Right atrium auricular region (tissue), 2 donors: ENCODE measurements at regions not wholly inside any gene's neighbourhood (a gene's known extent, or its start where the extent isn't known, plus 50 kb on each side); places are given as distances from the start of the nearest gene placed in this dataset.

Experiments used
- DNase-seq: peaks from one replicate; pipeline ENCODE4 v3.0.0-alpha.2; 2019; ENCODE audit warnings: low spot score
- H3K27ac ChIP-seq, 2 donors: fragments of 200-600 bp; sonication (generic); 1 replicate in 1 of 2; 2 replicates in 1 of 2; pipeline ENCODE4 v1.5.1; 2016 to 2019
- H3K27me3 ChIP-seq, 2 donors: fragments of 200-600 bp; sonication (generic); one replicate each; pipeline versions ENCODE4 v1.5.1 to v1.6.0; 2017 to 2019
- H3K36me3 ChIP-seq: fragments of 200-600 bp; sonication (generic); one replicate; pipeline ENCODE4 v1.5.1; 2016
- H3K4me1 ChIP-seq, 2 donors: fragments of 200-600 bp; sonication (generic); one replicate each; pipeline versions ENCODE4 v1.5.1 to v1.6.0; 2017 to 2019
- H3K4me3 ChIP-seq, 2 donors: fragments of 200-600 bp; sonication (generic); 1 replicate in 1 of 2; 2 replicates in 1 of 2; pipeline ENCODE4 v1.5.1; 2017 to 2019; ENCODE audit warnings: mild to moderate bottlenecking in 1 of 2, moderate library complexity in 1 of 2
- H3K9me3 ChIP-seq, 2 donors: fragments of 200-600 bp; sonication (generic); one replicate each; pipeline ENCODE4 v1.5.1; 2019
- CTCF ChIP-seq, 2 donors: fragments of 200-600 bp; sonication (generic); IDR thresholded peaks; one replicate each; pipeline ENCODE4 v1.5.1; 2019; ENCODE audit warnings: antibody characterized with exemption in 2 of 2

- no peaks in the 10 kb centered on the region for H3K4me1 ChIP-seq
- no peaks in the 10 kb centered on the region for H3K36me3 ChIP-seq
- no peak overlapping the region for H3K27ac ChIP-seq
- H3K27me3 ChIP-seq, result no peaks in the 10 kb centered on the region
- DNase-seq, result no peak
- no peak overlapping the region for H3K4me3 ChIP-seq
- TF ChIP-seq CTCF (IDR thresholded peaks at IDR 0.05), result no peak
- H3K9me3 ChIP-seq, result peaks cover 0 to 15% of the 10 kb centered on the region in 2 donors
These were observed 599.0 kb downstream of the LMO4 start for GRCh38 chr1:87927391-87928280.

DNA sequence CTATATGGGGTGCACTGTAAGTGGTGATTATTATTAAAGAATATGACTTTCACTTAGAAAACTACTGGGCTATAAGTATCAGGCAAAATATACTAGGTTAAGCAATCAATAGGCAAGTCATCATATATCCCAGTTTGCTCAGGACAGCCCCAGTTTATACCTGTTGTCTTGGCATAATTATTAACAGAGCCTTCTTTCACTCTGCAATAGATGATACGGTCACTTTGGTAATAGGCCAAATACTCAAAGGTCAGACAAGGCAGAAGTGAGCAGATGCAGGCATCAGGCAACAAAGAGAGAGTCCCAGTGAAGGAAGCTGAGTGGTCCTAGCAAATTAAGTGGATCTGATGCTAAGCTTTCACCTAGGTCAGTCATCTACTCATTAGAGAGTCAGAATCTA is 599.9 kb downstream of the LMO4 start:
- no peak for TF ChIP-seq CTCF (IDR thresholded peaks at IDR 0.05)
- no peaks in the 10 kb centered on the region for H3K27me3 ChIP-seq
- no peak overlapping the region for H3K27ac ChIP-seq
- peaks cover 0 to 15% of the 10 kb centered on the region in 2 donors for H3K9me3 ChIP-seq
- no peak for DNase-seq
- no peak overlapping the region for H3K4me3 ChIP-seq
- no peaks in the 10 kb centered on the region for H3K4me1 ChIP-seq
- no peaks in the 10 kb centered on the region for H3K36me3 ChIP-seq

GRCh38 chr1:87929906-87930305 is 601.2 kb downstream of the LMO4 start:
- Histone ChIP-seq H3K27ac (no peak overlapping the region), H3K9me3 (peaks cover 0 to 15% of the 10 kb centered on the region in 2 donors), H3K4me3 (no peak overlapping the region), H3K4me1 (no peaks in the 10 kb centered on the region), H3K36me3 (no peaks in the 10 kb centered on the region), H3K27me3 (no peaks in the 10 kb centered on the region)
- DNase-seq, result no peak
- TF ChIP-seq CTCF (IDR thresholded peaks at IDR 0.05), result no peak

DNA sequence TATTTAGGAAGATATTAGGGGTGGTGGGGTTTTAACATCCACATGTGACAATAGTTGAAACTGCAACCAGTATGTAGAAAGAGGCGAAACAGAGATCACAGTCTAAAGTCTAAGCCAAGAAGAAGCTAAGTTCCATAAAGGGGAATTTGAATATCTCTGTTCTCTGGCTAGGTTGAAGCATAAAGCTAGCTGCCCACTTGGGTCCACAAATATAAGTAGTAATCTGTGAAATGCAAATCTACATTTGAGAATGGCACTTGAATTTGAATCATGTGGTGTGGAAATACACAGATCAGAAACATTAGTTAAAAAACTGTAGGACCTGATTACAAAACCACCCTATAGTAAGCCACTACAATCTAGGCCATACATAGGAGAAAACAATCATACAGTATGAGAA is 602.1 kb downstream of the LMO4 start:
- no peak overlapping the region for H3K27ac ChIP-seq
- TF ChIP-seq CTCF (IDR thresholded peaks at IDR 0.05), result no peak
- H3K4me1 ChIP-seq, result no peaks in the 10 kb centered on the region

GRCh38 chr1:87933171-87933570 is 604.5 kb downstream of the LMO4 start:
- no peak for DNase-seq
- no peaks in the 10 kb centered on the region for H3K36me3 ChIP-seq
- peaks cover 0 to 15% of the 10 kb centered on the region in 2 donors for H3K9me3 ChIP-seq
- H3K27me3 ChIP-seq, result no peaks in the 10 kb centered on the region
- TF ChIP-seq CTCF (IDR thresholded peaks at IDR 0.05), result no peak
- no peaks in the 10 kb centered on the region for H3K4me1 ChIP-seq
- H3K27ac ChIP-seq, result no peak overlapping the region
- no peak overlapping the region for H3K4me3 ChIP-seq

More for the DNA sequence above, 602.1 kb downstream of the LMO4 start:
- H3K9me3 ChIP-seq, result peaks cover 0 to 15% of the 10 kb centered on the region in 2 donors
- H3K4me3 ChIP-seq, result no peak overlapping the region
- H3K36me3 ChIP-seq, result no peaks in the 10 kb centered on the region
- no peaks in the 10 kb centered on the region for H3K27me3 ChIP-seq
- no peak for DNase-seq
